Peyer's patch (tissue), 4 donors: ENCODE measurements at regions not wholly inside any gene's neighbourhood (a gene's known extent, or its start where the extent isn't known, plus 50 kb on each side); places are given as distances from the start of the nearest gene placed in this dataset.

Experiments used
- POLR2A ChIP-seq, 2 donors: fragments of 450-650 bp; IDR thresholded peaks; one replicate each; pipeline ENCODE4 v1.5.1; 2017; ENCODE audit warnings: antibody characterized with exemption in 2 of 2, mild to moderate bottlenecking in 2 of 2, moderate library complexity in 2 of 2
- TF ChIP-seq, protein P1 (sequence below), 6 experiments: fragments of 450-650 bp in 4 of 6; fragments of 200-600 bp in 2 of 6; sonication (generic) in 1 of 6; IDR thresholded peaks; one replicate each; pipeline ENCODE4 v1.5.1; 2017 to 2019; ENCODE audit warnings: antibody characterized with exemption in 6 of 6, mild to moderate bottlenecking in 3 of 6, moderate library complexity in 1 of 6

DNA sequence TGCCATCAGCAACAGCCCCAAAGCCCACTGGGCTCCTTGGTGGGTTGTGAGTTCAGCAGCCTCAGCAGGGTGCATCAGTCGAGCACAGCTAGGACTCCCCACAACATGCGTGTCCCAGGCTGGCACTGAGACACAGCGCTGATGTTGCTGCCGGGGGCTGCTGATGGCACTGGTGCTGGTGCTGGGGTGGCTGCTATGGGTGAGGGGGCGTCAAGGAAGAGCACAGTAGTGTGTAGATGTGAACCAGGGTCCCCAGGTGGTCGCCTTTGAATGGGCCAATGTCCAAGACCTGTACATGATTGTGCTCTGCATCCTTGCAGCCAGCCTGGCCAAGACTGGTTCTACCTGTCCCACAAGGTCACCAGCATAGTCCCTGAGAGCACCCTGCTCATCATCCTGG, 121.3 kb upstream of the SERPIND1 start:
- TF ChIP-seq, protein P1, sequence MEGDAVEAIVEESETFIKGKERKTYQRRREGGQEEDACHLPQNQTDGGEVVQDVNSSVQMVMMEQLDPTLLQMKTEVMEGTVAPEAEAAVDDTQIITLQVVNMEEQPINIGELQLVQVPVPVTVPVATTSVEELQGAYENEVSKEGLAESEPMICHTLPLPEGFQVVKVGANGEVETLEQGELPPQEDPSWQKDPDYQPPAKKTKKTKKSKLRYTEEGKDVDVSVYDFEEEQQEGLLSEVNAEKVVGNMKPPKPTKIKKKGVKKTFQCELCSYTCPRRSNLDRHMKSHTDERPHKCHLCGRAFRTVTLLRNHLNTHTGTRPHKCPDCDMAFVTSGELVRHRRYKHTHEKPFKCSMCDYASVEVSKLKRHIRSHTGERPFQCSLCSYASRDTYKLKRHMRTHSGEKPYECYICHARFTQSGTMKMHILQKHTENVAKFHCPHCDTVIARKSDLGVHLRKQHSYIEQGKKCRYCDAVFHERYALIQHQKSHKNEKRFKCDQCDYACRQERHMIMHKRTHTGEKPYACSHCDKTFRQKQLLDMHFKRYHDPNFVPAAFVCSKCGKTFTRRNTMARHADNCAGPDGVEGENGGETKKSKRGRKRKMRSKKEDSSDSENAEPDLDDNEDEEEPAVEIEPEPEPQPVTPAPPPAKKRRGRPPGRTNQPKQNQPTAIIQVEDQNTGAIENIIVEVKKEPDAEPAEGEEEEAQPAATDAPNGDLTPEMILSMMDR (IDR thresholded peaks at IDR 0.05) = no peak
- no peak for TF ChIP-seq POLR2A (IDR thresholded peaks at IDR 0.05)
